HG03432 (cell line): ENCODE measurements at regions not wholly inside any gene's neighbourhood (a gene's known extent, or its start where the extent isn't known, plus 50 kb on each side); places are given as distances from the start of the nearest gene placed in this dataset.

ENCODE experiments used
- ATAC-seq: cut with Tn5 transposase; IDR thresholded peaks from one replicate; pipeline ENCODE4 v1.9.1; 2021; ENCODE audit warnings: mild to moderate bottlenecking, moderate library complexity; ENCODE audit not compliant: unreplicated experiment

DNA sequence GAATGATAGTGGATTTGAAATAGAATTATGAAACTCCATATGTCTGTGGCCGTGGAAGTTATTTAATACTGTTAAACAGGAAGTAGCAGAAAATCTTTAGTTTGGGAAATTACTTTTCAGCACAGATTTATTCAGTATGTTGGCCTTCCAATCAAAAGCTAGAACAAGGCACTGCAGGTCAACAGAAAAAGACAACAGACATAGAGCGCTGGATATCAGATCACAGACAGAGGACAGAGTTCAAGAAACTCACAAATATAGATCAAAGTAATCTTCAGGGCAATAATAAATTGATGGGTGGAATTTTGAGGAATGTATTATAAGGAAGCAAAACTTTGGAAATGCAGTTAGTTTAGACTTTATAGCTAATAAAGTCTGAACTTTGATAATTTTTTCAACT is 159.5 kb upstream of the TMCO5A start:
- no peak for ATAC-seq

DNA sequence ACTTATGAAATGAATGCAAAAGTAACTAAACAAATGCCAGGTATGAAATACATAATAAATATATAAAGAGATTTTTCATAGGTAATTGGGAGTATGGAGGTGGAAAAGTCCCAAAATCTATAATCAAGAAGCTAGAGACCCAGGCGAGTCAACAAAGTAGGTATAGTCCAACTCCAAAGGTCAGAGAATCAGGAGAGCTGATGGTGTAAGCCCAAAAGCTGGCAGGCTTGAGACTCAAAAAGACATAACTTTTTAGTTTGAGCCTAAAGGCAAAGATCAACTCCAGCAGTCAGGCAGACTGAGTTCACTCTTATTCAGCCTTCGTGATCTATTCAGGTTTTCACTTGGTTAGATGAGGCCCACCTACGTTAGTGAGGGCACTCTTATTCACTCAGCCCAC is 157.4 kb upstream of the TMCO5A start:
- no peak for ATAC-seq

DNA sequence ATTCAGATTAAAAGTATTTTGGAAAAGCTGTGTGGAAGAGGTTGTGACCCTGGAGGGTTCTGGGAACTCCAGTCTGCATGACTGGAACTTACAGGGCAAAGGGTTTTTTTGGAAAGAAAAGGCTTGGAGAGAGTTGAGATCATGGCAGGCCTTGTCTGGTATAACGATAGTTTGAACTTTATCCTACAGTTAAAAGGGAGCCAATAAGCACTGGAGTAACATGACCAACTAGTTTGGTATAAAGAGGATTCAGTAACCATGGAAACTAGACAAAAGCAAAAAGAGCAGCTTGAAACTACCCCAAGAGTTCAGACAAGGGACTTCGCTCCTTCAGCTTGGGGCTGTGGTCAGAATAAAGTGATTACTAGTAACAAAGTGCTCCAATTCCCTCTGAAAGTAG is 151.2 kb upstream of the TMCO5A start:
- ATAC-seq: no peak

GRCh38 chr15:37788330-37788729 is 146.1 kb upstream of the TMCO5A start:
- ATAC-seq: no peak

DNA sequence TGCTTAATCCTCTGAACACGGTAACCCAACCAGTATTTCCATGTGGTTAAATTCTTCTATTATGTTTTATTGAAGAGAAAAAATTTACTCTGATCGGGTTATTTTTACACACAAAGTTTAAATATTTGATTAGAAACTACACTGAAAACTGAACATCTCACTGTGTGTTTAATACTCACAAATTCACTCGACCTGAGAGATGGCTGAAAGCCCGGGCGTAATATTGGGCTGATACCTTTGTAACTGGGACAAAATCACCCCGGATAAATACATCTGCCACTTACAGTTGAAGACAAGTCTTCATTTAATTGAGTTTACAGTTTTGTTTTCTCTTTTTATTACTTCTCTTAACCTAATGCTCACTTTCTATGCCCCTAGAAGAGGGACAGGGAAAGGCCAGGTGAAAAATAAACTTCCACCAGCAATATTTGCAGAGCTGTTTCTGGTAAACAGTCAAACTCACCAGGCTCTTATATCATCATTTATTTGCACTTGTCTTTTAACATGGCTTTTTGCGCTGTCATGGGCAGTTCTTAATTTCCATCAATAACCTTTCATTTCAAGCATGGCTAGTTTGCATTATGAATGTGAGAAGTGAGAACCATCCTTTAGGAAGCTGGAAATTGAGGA is 145.6 kb upstream of the TMCO5A start:
- ATAC-seq: no peak

DNA sequence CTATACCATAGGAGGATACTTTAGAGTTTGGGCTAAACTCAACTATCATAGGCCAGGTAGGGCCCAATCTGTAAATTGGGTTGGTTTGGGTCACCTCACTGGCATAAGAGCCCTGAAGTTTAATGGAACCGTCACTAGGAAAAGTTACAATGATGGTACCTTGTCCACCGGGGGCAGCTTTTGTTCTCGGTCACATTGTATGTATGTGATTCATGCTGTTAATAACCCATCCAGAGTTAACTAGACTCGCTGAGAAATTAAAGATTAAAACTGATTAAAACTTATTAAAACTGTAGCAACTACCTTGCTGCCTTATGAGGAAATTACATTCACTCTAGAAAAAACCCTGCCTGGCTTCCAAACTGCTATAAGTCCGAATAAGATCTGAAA is 145.0 kb upstream of the TMCO5A start:
- no peak for ATAC-seq

GRCh38 chr15:37789881-37790280 is 144.6 kb upstream of the TMCO5A start:
- ATAC-seq: no peak

DNA sequence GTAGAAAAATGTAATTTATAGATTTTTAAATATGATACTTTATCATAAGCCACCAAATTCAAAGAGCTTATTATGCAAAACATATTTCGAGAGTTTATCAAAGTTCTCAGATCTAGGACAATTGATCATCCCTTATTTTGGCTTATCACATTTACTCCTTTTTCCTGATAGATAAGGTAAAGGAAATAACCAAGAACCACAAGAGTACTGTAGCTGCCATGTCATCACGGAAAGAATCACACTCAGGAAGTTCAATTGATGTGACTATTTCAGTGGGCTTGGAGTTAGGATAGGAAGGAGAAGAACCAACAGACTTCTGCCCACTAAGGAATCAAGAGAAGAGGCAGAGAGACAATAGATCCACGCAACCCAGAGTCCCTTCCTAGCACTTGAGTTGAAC is 142.7 kb upstream of the TMCO5A start:
- no peak for ATAC-seq

DNA sequence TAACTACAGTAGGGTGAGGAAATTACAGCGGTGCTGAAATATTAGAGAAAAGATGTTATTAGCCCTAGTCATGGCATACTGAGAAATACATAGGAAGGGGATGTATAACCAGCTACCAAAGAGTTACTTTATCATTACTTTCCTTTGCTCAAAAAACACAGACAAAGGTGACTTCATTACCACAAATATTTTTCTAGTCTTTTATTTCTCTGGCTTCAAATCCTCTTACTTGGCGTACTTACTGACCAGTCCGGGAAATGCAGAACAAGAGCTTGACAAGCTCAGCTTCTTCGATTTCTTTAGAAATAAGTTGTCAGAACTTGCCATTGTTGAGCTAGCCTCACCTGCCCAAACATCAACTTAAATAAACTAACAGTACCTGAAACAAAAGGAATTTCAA is 142.1 kb upstream of the TMCO5A start:
- no peak for ATAC-seq

- ATAC-seq: no peak
Observed at GRCh38 chr15:37793851-37794250, 140.6 kb upstream of the TMCO5A start.

- ATAC-seq: no peak
Observed at GRCh38 chr15:37794947-37795346, 139.5 kb upstream of the TMCO5A start.

DNA sequence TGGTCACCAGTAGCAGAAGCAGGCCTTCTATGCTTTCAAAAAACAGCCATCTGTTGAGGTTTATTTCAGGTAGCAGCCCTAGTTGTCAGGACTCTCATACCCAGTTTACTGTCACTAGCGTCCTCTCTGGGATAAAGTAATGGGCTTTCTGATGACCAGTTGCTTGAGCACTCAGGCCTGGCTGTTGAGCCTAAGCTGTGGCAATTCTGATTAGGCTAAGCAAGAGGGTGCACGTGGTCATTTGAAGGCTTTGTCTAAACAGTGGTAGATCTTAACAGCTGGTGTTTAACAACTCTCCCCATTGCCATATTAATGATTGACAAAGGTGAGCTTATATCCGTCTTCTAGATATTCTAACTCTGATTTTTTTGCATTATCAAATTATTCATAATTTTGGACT is 132.9 kb upstream of the TMCO5A start:
- ATAC-seq: no peak

GRCh38 chr15:37806808-37807207 is 127.6 kb upstream of the TMCO5A start:
- no peak for ATAC-seq

- ATAC-seq: no peak
Observed at GRCh38 chr15:37810381-37810780, 124.1 kb upstream of the TMCO5A start.

- no peak for ATAC-seq
Observed at GRCh38 chr15:37813306-37813705, 121.1 kb upstream of the TMCO5A start.

DNA sequence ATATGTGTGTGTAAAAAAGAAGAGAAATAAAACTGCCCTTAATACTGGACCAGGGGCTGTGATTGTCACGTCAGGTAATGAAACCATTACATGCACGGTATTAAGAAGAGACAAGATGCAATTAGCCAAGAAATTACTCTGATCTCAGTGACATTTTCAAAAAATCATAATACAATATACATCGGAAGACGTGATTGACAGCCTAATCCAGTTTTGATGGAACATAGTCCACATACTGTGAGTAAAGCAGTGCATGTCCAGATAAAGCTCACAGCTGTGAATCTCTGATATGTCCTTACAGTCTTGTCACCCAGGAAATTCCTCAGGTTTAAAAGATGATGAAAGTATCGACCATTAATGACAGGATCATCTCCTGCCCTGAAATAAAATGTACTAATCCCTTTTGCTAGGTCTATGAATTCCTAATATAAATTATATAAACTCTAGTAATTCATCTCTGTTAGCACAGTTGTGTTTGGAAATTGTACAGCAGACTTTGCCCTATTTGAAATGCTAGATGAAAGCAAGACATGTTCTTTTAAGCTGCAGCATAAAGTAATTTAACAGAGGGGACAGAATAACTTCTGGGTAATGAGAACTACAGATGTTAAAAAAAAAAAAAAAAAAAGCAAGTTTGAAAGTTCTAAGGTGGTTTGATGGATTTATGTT is 119.5 kb upstream of the TMCO5A start:
- ATAC-seq: no peak

- no peak for ATAC-seq
Observed at GRCh38 chr15:37818152-37818677, 116.2 kb upstream of the TMCO5A start.

DNA sequence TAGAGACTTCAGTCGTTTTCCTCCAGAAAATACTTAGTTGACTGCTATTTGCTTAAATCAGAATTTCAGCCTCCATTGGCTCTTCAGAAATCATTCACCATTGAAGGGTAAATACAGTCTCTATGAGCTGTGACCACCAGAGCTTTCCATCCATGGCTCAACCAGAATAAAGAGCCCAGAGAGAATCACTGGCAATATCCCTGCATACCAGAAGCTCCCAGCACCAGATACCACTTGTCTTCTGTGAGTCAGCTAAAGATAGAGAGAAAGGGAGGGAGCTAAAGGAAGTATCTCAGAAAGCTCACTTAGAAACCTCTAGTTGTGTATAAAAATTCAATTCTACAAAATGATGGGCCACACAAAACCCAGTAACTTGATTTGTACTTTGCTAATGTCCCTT is 115.2 kb upstream of the TMCO5A start:
- no peak for ATAC-seq

DNA sequence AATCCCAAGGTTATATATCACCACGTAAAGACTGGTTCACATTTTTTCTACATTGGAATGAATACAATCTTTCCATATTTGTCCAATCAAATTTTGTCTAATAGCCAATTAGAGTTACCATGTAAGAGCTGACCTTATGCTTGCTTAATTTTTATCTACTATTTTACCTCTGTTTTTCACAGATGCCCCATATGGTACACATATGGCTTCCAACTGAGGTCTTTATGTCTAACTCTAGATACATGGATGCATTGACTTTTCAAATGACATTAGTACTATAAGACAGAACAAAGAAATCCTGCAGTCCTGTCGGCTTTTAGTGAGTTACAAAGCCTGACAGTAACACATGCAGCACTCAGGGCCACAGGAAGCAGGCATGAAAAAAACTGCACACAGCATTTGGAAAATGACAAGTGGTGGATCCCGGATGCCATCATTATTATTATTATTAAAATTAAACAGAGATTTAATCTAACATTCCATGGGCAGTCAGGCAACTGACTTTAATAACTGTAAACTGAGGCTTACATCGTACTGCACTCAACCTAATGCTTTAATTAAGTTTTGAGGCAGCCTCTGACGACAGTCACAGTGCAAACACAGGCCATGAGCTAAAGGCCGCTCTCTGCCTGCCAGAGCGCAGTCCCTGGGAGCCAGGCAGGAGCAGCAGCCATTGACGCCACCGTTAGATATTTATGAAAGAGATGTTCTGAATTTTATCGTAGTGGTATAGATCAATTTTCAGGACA is 113.9 kb upstream of the TMCO5A start:
- ATAC-seq: no peak

GRCh38 chr15:37823601-37824275 is 110.7 kb upstream of the TMCO5A start:
- ATAC-seq: no peak

DNA sequence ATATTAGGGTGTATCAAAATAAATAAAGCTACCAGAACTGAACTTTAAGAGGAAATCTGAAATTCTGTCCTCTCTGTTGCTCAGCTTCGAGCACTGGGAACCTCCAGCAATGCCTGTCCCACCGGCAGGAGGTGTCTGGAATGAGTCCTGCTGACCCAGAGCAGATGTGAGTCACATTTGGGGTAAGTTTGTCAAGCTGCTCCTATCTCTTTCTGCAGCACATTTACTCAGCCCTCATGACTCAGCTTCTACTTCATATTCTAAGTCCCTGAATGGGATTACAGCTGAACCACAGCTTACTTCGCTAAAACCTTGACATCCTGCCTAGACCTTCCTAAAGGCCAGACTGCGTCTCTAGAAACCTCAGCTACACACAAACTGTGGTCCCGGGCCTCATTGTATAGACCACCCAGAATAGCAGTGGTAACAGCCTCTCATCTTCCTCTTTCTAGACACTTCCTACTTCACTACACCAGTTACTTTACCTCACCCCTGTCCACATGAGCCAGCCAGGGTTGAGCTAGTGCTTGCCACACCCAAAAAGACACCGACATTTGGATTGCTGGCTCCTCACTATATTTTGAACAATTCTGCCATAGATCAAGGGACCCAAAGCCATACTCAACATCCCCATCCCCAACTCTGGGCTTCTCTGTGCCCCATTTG is 109.6 kb upstream of the TMCO5A start:
- peak; percentile 74 for ATAC-seq
